Fibroblast of lung (primary cell): ENCODE measurements at regions not wholly inside any gene's neighbourhood (a gene's known extent, or its start where the extent isn't known, plus 50 kb on each side); places are given as distances from the start of the nearest gene placed in this dataset.

Experiments used
- DNase-seq, 2 donors: peaks; one replicate each; pipeline versions ENCODE4 v3.0.0 to v3.0.0-alpha.2; 2010; ENCODE audit warnings: low read depth in 2 of 2
- H2AFZ ChIP-seq: 2 replicates; pipeline ENCODE4 v1.5.1; 2012; ENCODE audit warnings: low read length, control low read depth, inconsistent platforms
- H3K27ac ChIP-seq: 2 replicates; pipeline ENCODE4 v1.5.1; 2011; ENCODE audit warnings: low read length, control low read depth; ENCODE audit not compliant: insufficient read depth
- H3K27me3 ChIP-seq: 2 replicates; pipeline ENCODE4 v1.5.1; 2011; ENCODE audit warnings: mild to moderate bottlenecking, low read length; ENCODE audit not compliant: control insufficient read depth, insufficient read depth
- H3K36me3 ChIP-seq: 2 replicates; pipeline ENCODE4 v1.5.1; 2011; ENCODE audit warnings: low read length; ENCODE audit not compliant: control insufficient read depth, insufficient read depth
- H3K4me1 ChIP-seq: 2 replicates; pipeline ENCODE4 v1.5.1; 2011; ENCODE audit warnings: low read length; ENCODE audit not compliant: control insufficient read depth, insufficient read depth; ENCODE audit errors: extremely low read depth
- H3K4me2 ChIP-seq: 2 replicates; pipeline ENCODE4 v1.5.1; 2011; ENCODE audit warnings: low read length, control low read depth; ENCODE audit not compliant: insufficient read depth; ENCODE audit errors: extremely low read depth
- H3K4me3 ChIP-seq, 4 experiments: fragments of 200-600 bp in 1 of 4; sonication (generic) in 1 of 4; replicated peaks in 1 of 4; 2 replicates each; pipeline ENCODE4 v1.5.1; 2011 to 2016; ENCODE audit warnings: low read length in 4 of 4, low read depth in 3 of 4, mild to moderate bottlenecking in 3 of 4, control low read depth in 2 of 4, inconsistent platforms in 1 of 4, mixed read lengths in 1 of 4; ENCODE audit not compliant: insufficient read depth in 1 of 4; ENCODE audit errors: control extremely low read depth in 1 of 4
- H3K79me2 ChIP-seq: 2 replicates; pipeline ENCODE4 v1.5.1; 2012; ENCODE audit warnings: mild to moderate bottlenecking, low read length, inconsistent platforms; ENCODE audit not compliant: control insufficient read depth, insufficient read depth
- H3K9ac ChIP-seq: 2 replicates; pipeline ENCODE4 v1.5.1; 2011; ENCODE audit warnings: mild to moderate bottlenecking, low read length, control low read depth; ENCODE audit not compliant: insufficient read depth
- H3K9me3 ChIP-seq: 2 replicates; pipeline ENCODE4 v1.5.1; 2012; ENCODE audit warnings: low read depth, low read length; ENCODE audit not compliant: control insufficient read depth, insufficient read depth
- H4K20me1 ChIP-seq: 2 replicates; pipeline ENCODE4 v1.5.1; 2011; ENCODE audit warnings: low read length; ENCODE audit not compliant: control insufficient read depth, insufficient read depth; ENCODE audit errors: extremely low read depth
- CTCF ChIP-seq, 2 donors: IDR thresholded peaks in 1 of 2; conservative IDR thresholded peaks in 1 of 2; 1 replicate in 1 of 2; 2 replicates in 1 of 2; pipeline ENCODE4 v1.5.1; 2011 to 2012; ENCODE audit warnings: low read length in 2 of 2, control low read depth in 1 of 2, inconsistent platforms in 1 of 2, low read depth in 1 of 2, mild to moderate bottlenecking in 1 of 2
- EZH2 ChIP-seq: IDR thresholded peaks from 2 replicates; pipeline ENCODE4 v1.5.1; 2012; ENCODE audit warnings: low read length, control low read depth, mild to moderate bottlenecking; ENCODE audit errors: missing control alignments

GRCh38 chr16:85453194-85453678 is 159.9 kb upstream of the GSE1 start:
- Histone ChIP-seq H3K27me3 (peaks cover 2% of the 10 kb centered on the region), H3K4me2 (no peak overlapping the region), H3K4me1 (peaks cover 3% of the 10 kb centered on the region), H3K9ac (no peak overlapping the region), H3K27ac (no peak overlapping the region), H3K4me3 (no peak overlapping the region), H3K36me3 (no peaks in the 10 kb centered on the region), H2AFZ (no peak overlapping the region), H4K20me1 (no peaks in the 10 kb centered on the region), H3K9me3 (no peaks in the 10 kb centered on the region), H3K79me2 (no peaks in the 10 kb centered on the region)
- TF ChIP-seq EZH2 (no peak), CTCF (conservative IDR thresholded peaks at IDR 0.05 in 1 of 2, IDR thresholded peaks at IDR 0.05 in 1 of 2; ENCODE audit: low read depth in 1 of 2, low read length in 2 of 2) (no peak)
- DNase-seq: no peak

GRCh38 chr16:85453703-85454102 is 159.4 kb upstream of the GSE1 start:
- H2AFZ ChIP-seq: no peak overlapping the region
- H3K79me2 ChIP-seq: no peaks in the 10 kb centered on the region
- H3K9ac ChIP-seq: no peak overlapping the region
- peaks cover 3% of the 10 kb centered on the region for H3K4me1 ChIP-seq
- DNase-seq: no peak
- no peak overlapping the region for H3K4me3 ChIP-seq
- H3K27me3 ChIP-seq: peaks cover 2% of the 10 kb centered on the region
- H3K4me2 ChIP-seq: no peak overlapping the region
- no peaks in the 10 kb centered on the region for H4K20me1 ChIP-seq
- no peaks in the 10 kb centered on the region for H3K9me3 ChIP-seq
- TF ChIP-seq CTCF (conservative IDR thresholded peaks at IDR 0.05 in 1 of 2, IDR thresholded peaks at IDR 0.05 in 1 of 2; ENCODE audit: low read depth in 1 of 2, low read length in 2 of 2) (no peak), EZH2 (no peak)
- H3K36me3 ChIP-seq: no peaks in the 10 kb centered on the region
- no peak overlapping the region for H3K27ac ChIP-seq

GRCh38 chr16:85454171-85454872 is 158.8 kb upstream of the GSE1 start:
- no peak overlapping the region for H3K9ac ChIP-seq
- H3K27me3 ChIP-seq: peaks cover 2% of the 10 kb centered on the region
- no peaks in the 10 kb centered on the region for H3K79me2 ChIP-seq
- no peak overlapping the region for H3K4me3 ChIP-seq
- no peaks in the 10 kb centered on the region for H4K20me1 ChIP-seq
- DNase-seq: peak in 1 of 2 donors; percentile 55
- H3K4me2 ChIP-seq: no peak overlapping the region
- no peak overlapping the region for H3K27ac ChIP-seq
- no peaks in the 10 kb centered on the region for H3K36me3 ChIP-seq
- peaks cover 3% of the 10 kb centered on the region for H3K4me1 ChIP-seq
- TF ChIP-seq EZH2 (no peak), CTCF (conservative IDR thresholded peaks at IDR 0.05 in 1 of 2, IDR thresholded peaks at IDR 0.05 in 1 of 2; ENCODE audit: low read depth in 1 of 2, low read length in 2 of 2) (no peak)
- no peak overlapping the region for H2AFZ ChIP-seq
- H3K9me3 ChIP-seq: no peaks in the 10 kb centered on the region
